ENCODE measurements at regions not wholly inside any gene's neighbourhood (a gene's known extent, or its start where the extent isn't known, plus 50 kb on each side); places are given as distances from the start of the nearest gene placed in this dataset.

GRCh38 chr11:119932828-119933562 lies 204.0 kb upstream of the NECTIN1 start:
- Histone ChIP-seq H3K4me1 (ENCODE audit: control insufficient read depth in 2 of 2, insufficient read depth in 2 of 2, low read length in 2 of 2) (no peaks in the 10 kb centered on the region), H3K27ac (ENCODE audit: low read depth in 2 of 2, low read length in 2 of 2) (no peak overlapping the region), H3K9ac (ENCODE audit: low read depth in 1 of 2, low read length in 2 of 2) (no peak overlapping the region), H3K4me3 (ENCODE audit: low read length in 2 of 2) (no peak overlapping the region), H3K9me3 (ENCODE audit: control insufficient read depth in 2 of 2, low read length in 2 of 2) (no peaks in the 10 kb centered on the region), H3K27me3 (ENCODE audit: control insufficient read depth in 2 of 2, insufficient read depth in 2 of 2, low read length in 2 of 2) (peaks cover 0 to 3% of the 10 kb centered on the region in 2 donors), H3K36me3 (ENCODE audit: control insufficient read depth in 2 of 2, insufficient read depth in 2 of 2, low read length in 2 of 2) (no peaks in the 10 kb centered on the region)

DNA sequence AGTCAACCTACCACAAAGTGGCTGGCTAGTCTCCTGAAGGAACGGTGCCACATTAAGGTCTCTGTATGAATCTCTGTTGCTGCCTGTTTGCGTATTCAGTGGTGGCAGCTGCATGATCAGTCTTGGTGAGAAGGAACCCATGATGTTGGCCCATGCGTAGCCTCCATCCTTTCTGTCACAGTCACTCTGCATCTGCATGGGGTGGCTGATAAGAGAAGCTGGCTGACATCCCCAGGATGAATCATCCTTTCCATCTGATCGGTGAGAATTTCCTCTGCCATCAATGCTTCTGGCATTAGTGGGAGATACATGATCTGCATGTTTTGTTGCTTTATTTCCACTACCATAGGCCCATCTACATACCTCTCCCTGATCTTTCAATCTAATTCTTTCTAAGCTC lies 199.0 kb upstream of the NECTIN1 start:
- no peaks in the 10 kb centered on the region for H3K36me3 ChIP-seq (ENCODE audit: control insufficient read depth in 2 of 2, insufficient read depth in 2 of 2, low read length in 2 of 2)
- no peak overlapping the region for H3K9ac ChIP-seq (ENCODE audit: low read depth in 1 of 2, low read length in 2 of 2)
- no peak overlapping the region for H3K4me3 ChIP-seq (ENCODE audit: low read length in 2 of 2)
- no peak overlapping the region for H3K27ac ChIP-seq (ENCODE audit: low read depth in 2 of 2, low read length in 2 of 2)
- H3K4me1 ChIP-seq (ENCODE audit: control insufficient read depth in 2 of 2, insufficient read depth in 2 of 2, low read length in 2 of 2), result no peaks in the 10 kb centered on the region
- H3K9me3 ChIP-seq (ENCODE audit: control insufficient read depth in 2 of 2, low read length in 2 of 2), result no peaks in the 10 kb centered on the region
- no peaks in the 10 kb centered on the region for H3K27me3 ChIP-seq (ENCODE audit: control insufficient read depth in 2 of 2, insufficient read depth in 2 of 2, low read length in 2 of 2)

DNA sequence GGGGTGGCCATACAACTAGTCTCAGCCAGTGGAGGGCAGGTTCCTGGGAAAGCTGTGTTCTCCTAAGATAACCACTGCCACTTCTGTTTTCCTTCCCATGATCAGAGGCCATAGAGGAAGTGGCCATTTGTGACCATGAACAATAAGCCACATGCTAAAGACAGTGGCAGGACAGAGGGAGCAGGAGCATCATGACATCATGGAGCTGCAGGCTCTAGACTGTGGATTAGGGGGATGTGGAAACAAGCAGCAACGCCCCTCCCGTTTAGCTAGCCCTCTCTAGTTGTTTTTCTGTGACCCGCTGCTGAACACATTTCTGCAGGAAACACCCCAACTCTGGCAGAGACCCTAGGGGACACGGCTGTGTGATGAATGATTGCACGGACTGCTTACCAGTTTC lies 195.0 kb upstream of the NECTIN1 start:
- H3K4me1 ChIP-seq (ENCODE audit: control insufficient read depth in 2 of 2, insufficient read depth in 2 of 2, low read length in 2 of 2), result no peaks in the 10 kb centered on the region
- no peaks in the 10 kb centered on the region for H3K9me3 ChIP-seq (ENCODE audit: control insufficient read depth in 2 of 2, low read length in 2 of 2)
- H3K27me3 ChIP-seq (ENCODE audit: control insufficient read depth in 2 of 2, insufficient read depth in 2 of 2, low read length in 2 of 2), result no peaks in the 10 kb centered on the region
- no peak overlapping the region for H3K27ac ChIP-seq (ENCODE audit: low read depth in 2 of 2, low read length in 2 of 2)
- H3K4me3 ChIP-seq (ENCODE audit: low read length in 2 of 2), result no peak overlapping the region
- H3K9ac ChIP-seq (ENCODE audit: low read depth in 1 of 2, low read length in 2 of 2), result no peak overlapping the region
- H3K36me3 ChIP-seq (ENCODE audit: control insufficient read depth in 2 of 2, insufficient read depth in 2 of 2, low read length in 2 of 2), result no peaks in the 10 kb centered on the region

- Histone ChIP-seq H3K27ac (ENCODE audit: low read depth in 2 of 2, low read length in 2 of 2) (no peak overlapping the region), H3K9me3 (ENCODE audit: control insufficient read depth in 2 of 2, low read length in 2 of 2) (no peaks in the 10 kb centered on the region), H3K9ac (ENCODE audit: low read depth in 1 of 2, low read length in 2 of 2) (no peak overlapping the region), H3K27me3 (ENCODE audit: control insufficient read depth in 2 of 2, insufficient read depth in 2 of 2, low read length in 2 of 2) (no peaks in the 10 kb centered on the region), H3K36me3 (ENCODE audit: control insufficient read depth in 2 of 2, insufficient read depth in 2 of 2, low read length in 2 of 2) (no peaks in the 10 kb centered on the region), H3K4me1 (ENCODE audit: control insufficient read depth in 2 of 2, insufficient read depth in 2 of 2, low read length in 2 of 2) (no peaks in the 10 kb centered on the region), H3K4me3 (ENCODE audit: low read length in 2 of 2) (no peak overlapping the region)
Measured at GRCh38 chr11:119921571-119921970, 192.6 kb upstream of the NECTIN1 start.

DNA sequence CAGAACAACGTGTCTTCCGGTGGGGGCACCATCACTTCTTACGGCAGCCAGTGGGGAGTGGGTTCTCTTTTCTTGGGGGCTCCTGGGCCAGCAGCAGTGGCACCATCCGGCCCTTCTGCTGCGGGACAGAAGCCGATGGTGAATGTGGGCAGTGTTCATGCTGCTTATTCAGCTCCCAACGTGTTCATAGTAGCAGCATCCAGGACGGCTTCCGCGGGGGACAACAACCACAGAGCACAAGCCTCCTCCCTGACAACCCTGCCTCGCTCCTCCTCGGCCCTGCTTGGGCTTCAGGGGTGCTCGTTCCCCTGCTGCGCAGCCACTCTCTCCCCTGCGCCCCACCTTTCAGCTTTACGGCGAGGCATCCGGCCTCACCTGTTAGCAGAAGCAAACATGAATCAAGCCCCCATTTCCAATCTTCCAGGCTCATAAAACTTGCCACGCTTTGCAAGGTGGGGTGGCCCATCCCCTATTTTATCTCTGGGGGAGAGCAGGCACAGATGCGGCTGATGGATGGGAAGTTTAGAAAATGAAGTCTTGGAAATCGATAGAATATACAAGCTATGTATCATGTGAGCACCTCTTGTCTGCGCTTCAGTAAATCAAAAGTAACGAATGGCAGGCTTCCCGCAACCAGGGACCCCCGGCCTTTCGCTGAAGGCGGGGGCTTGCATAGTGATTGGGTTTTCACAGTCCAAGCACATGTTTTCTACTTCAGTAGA lies 191.8 kb upstream of the NECTIN1 start:
- Histone ChIP-seq H3K4me3 (ENCODE audit: low read length in 2 of 2) (no peak overlapping the region), H3K4me1 (ENCODE audit: control insufficient read depth in 2 of 2, insufficient read depth in 2 of 2, low read length in 2 of 2) (no peaks in the 10 kb centered on the region), H3K36me3 (ENCODE audit: control insufficient read depth in 2 of 2, insufficient read depth in 2 of 2, low read length in 2 of 2) (no peaks in the 10 kb centered on the region), H3K9me3 (ENCODE audit: control insufficient read depth in 2 of 2, low read length in 2 of 2) (no peaks in the 10 kb centered on the region), H3K27me3 (ENCODE audit: control insufficient read depth in 2 of 2, insufficient read depth in 2 of 2, low read length in 2 of 2) (no peaks in the 10 kb centered on the region), H3K27ac (ENCODE audit: low read depth in 2 of 2, low read length in 2 of 2) (no peak overlapping the region), H3K9ac (ENCODE audit: low read depth in 1 of 2, low read length in 2 of 2) (no peak overlapping the region)

- H3K9me3 ChIP-seq (ENCODE audit: control insufficient read depth in 2 of 2, low read length in 2 of 2), result no peaks in the 10 kb centered on the region
- H3K27ac ChIP-seq (ENCODE audit: low read depth in 2 of 2, low read length in 2 of 2), result no peak overlapping the region
- H3K9ac ChIP-seq (ENCODE audit: low read depth in 1 of 2, low read length in 2 of 2), result no peak overlapping the region
- no peak overlapping the region for H3K4me3 ChIP-seq (ENCODE audit: low read length in 2 of 2)
- no peaks in the 10 kb centered on the region for H3K27me3 ChIP-seq (ENCODE audit: control insufficient read depth in 2 of 2, insufficient read depth in 2 of 2, low read length in 2 of 2)
- peaks cover 0 to 3% of the 10 kb centered on the region in 2 donors for H3K36me3 ChIP-seq (ENCODE audit: control insufficient read depth in 2 of 2, insufficient read depth in 2 of 2, low read length in 2 of 2)
- H3K4me1 ChIP-seq (ENCODE audit: control insufficient read depth in 2 of 2, insufficient read depth in 2 of 2, low read length in 2 of 2), result no peaks in the 10 kb centered on the region
Measured at GRCh38 chr11:119919656-119920055, 190.7 kb upstream of the NECTIN1 start.

GRCh38 chr11:119918347-119918746 lies 189.3 kb upstream of the NECTIN1 start:
- Histone ChIP-seq H3K36me3 (ENCODE audit: control insufficient read depth in 2 of 2, insufficient read depth in 2 of 2, low read length in 2 of 2) (peaks cover 0 to 3% of the 10 kb centered on the region in 2 donors), H3K4me1 (ENCODE audit: control insufficient read depth in 2 of 2, insufficient read depth in 2 of 2, low read length in 2 of 2) (no peaks in the 10 kb centered on the region), H3K9me3 (ENCODE audit: control insufficient read depth in 2 of 2, low read length in 2 of 2) (no peaks in the 10 kb centered on the region), H3K27ac (ENCODE audit: low read depth in 2 of 2, low read length in 2 of 2) (no peak overlapping the region), H3K9ac (ENCODE audit: low read depth in 1 of 2, low read length in 2 of 2) (no peak overlapping the region), H3K4me3 (ENCODE audit: low read length in 2 of 2) (no peak overlapping the region), H3K27me3 (ENCODE audit: control insufficient read depth in 2 of 2, insufficient read depth in 2 of 2, low read length in 2 of 2) (no peaks in the 10 kb centered on the region)

GRCh38 chr11:119916568-119916967 lies 187.6 kb upstream of the NECTIN1 start:
- H3K27ac ChIP-seq (ENCODE audit: low read depth in 2 of 2, low read length in 2 of 2), result no peak overlapping the region
- no peak overlapping the region for H3K4me3 ChIP-seq (ENCODE audit: low read length in 2 of 2)
- H3K36me3 ChIP-seq (ENCODE audit: control insufficient read depth in 2 of 2, insufficient read depth in 2 of 2, low read length in 2 of 2), result peaks cover 2 to 3% of the 10 kb centered on the region in 2 donors
- no peaks in the 10 kb centered on the region for H3K27me3 ChIP-seq (ENCODE audit: control insufficient read depth in 2 of 2, insufficient read depth in 2 of 2, low read length in 2 of 2)
- H3K4me1 ChIP-seq (ENCODE audit: control insufficient read depth in 2 of 2, insufficient read depth in 2 of 2, low read length in 2 of 2), result no peaks in the 10 kb centered on the region
- H3K9ac ChIP-seq (ENCODE audit: low read depth in 1 of 2, low read length in 2 of 2), result no peak overlapping the region
- no peaks in the 10 kb centered on the region for H3K9me3 ChIP-seq (ENCODE audit: control insufficient read depth in 2 of 2, low read length in 2 of 2)

- H3K27me3 ChIP-seq (ENCODE audit: control insufficient read depth in 2 of 2, insufficient read depth in 2 of 2, low read length in 2 of 2), result no peaks in the 10 kb centered on the region
- peaks cover 25 to 30% of the 10 kb centered on the region in 2 donors for H3K4me1 ChIP-seq (ENCODE audit: control insufficient read depth in 2 of 2, insufficient read depth in 2 of 2, low read length in 2 of 2)
- H3K36me3 ChIP-seq (ENCODE audit: control insufficient read depth in 2 of 2, insufficient read depth in 2 of 2, low read length in 2 of 2), result peaks cover 2 to 3% of the 10 kb centered on the region in 2 donors
- no peak overlapping the region for H3K27ac ChIP-seq (ENCODE audit: low read depth in 2 of 2, low read length in 2 of 2)
- no peaks in the 10 kb centered on the region for H3K9me3 ChIP-seq (ENCODE audit: control insufficient read depth in 2 of 2, low read length in 2 of 2)
- no peak overlapping the region for H3K9ac ChIP-seq (ENCODE audit: low read depth in 1 of 2, low read length in 2 of 2)
- H3K4me3 ChIP-seq (ENCODE audit: low read length in 2 of 2), result no peak overlapping the region
Measured at GRCh38 chr11:119912229-119912628, 183.2 kb upstream of the NECTIN1 start.

GRCh38 chr11:119910650-119911049 lies 181.7 kb upstream of the NECTIN1 start:
- H3K36me3 ChIP-seq (ENCODE audit: control insufficient read depth in 2 of 2, insufficient read depth in 2 of 2, low read length in 2 of 2), result peaks cover 2 to 3% of the 10 kb centered on the region in 2 donors
- H3K9ac ChIP-seq (ENCODE audit: low read depth in 1 of 2, low read length in 2 of 2), result no peak overlapping the region
- H3K27ac ChIP-seq (ENCODE audit: low read depth in 2 of 2, low read length in 2 of 2), result no peak overlapping the region
- H3K9me3 ChIP-seq (ENCODE audit: control insufficient read depth in 2 of 2, low read length in 2 of 2), result no peaks in the 10 kb centered on the region
- H3K4me3 ChIP-seq (ENCODE audit: low read length in 2 of 2), result no peak overlapping the region
- H3K4me1 ChIP-seq (ENCODE audit: control insufficient read depth in 2 of 2, insufficient read depth in 2 of 2, low read length in 2 of 2), result peaks cover 26 to 43% of the 10 kb centered on the region in 2 donors
- H3K27me3 ChIP-seq (ENCODE audit: control insufficient read depth in 2 of 2, insufficient read depth in 2 of 2, low read length in 2 of 2), result no peaks in the 10 kb centered on the region

All from mucosa of rectum (tissue), 2 donors.